NCI-H446 (cell line): ENCODE measurements at regions not wholly inside any gene's neighbourhood (a gene's known extent, or its start where the extent isn't known, plus 50 kb on each side); places are given as distances from the start of the nearest gene placed in this dataset.
"Not testable (repeated sequence)": the region's sequence is repeated elsewhere in the genome, so short reads cannot be mapped to it uniquely, and the experiment has no call there.

Experiments
- DNase-seq, 2 experiments: peaks; one replicate each; lab custom pipeline; 2025; lab: John Stamatoyannopoulos, UW

DNA sequence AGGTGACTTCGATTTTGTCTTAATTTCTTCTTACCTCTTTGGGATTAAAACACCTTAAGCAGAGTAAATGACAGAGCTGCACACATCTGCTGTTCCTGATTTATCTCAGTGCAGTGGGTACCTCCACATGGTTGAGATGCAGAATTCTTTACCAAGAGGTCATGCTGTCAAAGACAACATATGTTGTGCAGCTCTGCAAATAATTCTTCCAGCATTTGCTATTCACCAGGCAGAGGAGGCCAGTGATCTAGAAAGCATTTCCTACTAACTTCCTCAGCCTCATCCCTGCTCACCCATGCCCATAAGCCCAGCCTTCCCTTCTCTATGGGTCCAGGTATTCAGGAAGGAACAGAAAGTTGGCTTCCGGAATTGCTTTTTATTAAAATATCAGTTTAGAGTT lies 109.3 kb downstream of the THBS2 start:
- no peak for DNase-seq

DNA sequence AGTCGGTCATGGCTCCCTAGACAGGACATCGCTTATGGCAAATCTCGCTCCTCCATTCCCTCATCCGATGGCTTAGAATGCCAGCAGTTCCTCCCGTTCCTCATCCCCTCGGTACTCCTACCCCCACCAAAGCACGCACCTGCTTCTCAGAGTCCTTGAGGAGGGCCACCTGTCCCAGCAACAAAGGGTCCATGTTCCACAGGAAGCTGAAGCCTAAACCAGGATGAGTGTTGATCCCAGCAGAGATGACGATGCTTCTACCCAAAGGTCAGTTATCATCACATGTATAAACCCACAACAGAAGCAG lies 111.2 kb downstream of the THBS2 start:
- DNase-seq: no peak

DNA sequence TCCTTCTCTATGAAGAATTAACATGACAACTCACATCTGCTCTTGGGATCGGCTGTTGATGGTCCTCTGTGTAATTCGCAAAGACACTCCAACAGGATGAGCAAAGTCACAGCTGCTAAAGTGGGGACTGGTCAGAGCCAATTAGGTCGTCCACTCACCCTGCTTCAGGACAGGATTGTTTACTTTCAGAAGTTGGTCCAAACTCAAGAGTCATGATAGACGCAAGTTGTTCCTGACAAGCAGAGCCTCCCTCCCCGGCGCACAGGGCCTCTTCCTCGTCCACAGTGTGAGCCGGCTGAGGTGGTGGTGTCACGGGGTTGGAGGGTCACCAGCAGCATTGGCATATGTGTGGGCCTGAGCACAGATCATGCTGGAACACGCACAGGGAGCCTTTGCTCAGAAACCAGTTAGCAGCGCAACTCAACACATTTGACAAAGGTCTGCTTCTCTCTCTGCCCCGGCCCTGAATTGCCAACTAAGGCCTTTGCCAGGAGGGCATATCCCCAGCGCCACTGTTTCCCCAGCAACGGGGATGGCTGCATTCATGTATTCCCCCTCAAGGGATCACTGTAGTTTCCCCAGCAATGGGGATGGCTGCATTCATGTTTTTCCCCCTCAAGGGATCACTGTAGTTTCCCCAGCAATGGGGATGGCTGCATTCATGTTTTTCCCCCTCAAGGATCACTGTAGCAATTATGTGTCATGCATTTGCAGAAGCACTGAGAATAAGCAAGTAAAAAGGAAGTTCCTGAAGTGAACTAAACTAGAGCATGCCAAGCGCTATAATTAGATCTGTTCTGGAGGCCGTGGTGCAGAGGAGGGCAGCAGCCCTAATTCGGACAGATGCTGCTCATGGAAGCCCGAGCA lies 111.7 kb downstream of the THBS2 start:
- no peak for DNase-seq

DNA sequence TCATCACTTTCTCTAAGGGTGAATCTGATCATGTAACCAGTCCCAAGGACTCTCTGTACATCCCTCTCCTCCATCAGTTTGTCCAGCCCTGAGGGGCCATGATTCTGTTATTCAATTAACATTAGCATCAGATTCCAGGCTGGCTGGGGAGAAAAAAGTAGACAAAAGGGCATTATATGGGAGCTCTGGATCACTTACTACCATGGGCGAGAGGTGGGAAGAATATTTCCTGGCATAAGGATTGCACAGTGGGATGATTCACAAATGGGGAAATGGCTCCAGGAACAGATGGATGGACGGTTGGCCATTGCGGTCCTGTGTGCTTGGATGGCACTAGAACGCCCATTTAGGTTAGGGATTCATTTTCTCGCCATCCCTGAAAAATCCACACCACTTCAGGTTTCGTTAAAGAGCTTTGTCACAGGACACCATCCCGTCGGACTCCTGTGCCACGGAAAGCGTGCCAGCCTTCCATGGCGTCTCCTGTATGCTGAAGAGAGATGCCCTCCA lies 112.6 kb downstream of the THBS2 start:
- no peak for DNase-seq

DNA sequence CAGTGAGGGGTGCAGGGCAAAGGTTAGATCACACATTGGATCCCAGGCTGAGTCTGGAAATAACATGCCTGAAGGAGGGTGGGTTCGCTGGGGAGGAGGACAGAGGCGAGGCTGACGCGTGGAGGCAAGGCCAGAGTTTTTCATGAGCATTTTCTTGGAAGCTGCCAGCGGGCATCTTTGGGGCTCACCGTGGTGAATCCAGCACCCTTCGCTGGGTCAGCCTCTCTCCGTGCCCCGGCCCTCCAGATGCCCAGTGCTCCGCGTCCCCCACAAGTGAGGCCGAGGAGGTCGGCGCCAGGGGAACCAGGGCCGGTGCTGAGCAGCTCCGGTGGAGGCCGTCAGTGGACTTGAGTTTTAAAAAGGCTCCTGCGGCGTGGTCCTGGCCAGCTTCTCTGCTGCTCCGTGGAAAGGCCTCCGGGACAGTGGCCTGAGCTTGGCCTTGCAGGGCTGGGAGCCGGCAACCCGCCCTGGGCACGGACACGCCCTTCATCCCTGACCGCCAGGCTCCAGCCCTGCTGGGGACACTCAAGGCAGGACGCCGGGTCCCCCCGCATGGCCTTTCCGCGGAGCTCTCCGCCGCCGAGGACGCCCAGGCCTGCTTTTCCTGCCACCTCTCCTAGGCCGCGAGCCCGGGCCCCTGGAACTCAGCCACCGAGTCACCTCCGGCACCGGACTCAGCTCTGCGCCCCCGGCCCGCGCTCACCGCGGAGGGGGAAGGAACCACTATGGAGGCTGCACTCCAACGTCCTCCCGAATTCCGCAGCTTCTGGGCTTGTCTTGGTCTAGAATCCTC lies 114.3 kb downstream of the THBS2 start:
- DNase-seq: no peak

DNA sequence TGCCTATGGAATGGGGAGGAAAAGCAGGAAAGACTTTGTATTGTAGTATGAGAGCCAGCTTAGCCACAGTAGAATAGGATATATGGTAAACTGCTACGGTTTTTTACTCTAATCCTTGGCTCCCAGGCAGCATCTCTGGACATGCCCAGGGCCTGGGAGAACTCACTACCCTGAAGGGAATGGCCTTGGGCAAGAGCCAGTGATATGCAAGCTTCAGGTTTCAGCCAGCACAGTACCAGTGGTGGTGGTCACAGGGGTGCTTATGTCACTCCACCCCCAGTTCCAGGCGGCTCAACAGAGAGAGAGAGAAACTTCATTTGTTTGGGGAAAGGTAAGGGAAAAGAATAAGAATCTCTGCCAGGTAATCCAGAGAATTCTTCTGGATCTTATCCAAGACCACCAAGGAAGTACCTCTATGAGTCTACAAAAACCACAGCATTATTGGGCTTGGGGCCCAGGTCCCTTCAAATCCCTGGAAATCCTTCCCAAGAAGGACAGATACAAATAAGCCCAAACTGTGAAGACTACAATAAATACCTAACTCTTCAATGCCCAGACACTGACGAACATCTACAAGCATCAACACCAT lies 121.2 kb downstream of the THBS2 start:
- DNase-seq: no peak

DNA sequence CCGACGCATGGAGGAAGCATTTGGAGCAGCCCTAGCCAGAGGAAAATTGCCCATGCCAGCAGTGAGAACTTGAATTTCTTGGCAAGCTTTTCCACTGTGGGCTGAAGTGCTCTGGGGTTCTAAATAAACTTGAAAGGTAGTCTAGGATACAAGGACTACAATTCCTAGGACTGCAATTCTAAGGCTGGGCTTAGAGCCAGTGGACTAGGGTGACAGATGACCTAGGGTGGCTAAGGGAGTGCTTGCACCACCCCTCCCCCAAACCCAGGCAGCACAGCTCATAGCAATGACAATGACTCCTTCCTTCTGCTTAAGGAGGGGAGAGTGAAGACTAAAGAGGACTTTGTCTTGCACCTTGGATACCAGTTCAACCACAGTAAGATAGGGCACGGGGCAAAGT lies 122.3 kb downstream of the THBS2 start:
- DNase-seq: no peak

DNA sequence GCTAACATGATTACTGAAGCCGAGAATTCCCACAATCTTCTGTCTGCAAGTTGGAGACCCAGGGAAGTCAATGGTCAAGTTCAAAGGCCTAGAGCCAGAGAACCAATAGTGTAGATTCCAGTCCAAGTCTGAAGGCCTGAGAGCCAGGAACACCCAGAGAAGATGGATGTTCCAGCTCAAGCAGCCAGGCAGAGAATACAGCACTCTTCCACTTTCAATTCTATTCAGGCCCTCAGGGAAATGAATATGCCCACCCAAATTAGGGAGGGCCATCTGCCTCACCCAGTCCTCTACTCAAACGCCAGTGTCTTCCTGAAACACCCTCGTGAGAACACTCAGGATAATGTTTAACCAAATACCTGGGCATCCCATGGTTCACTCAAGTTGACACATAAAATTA lies 123.5 kb downstream of the THBS2 start:
- DNase-seq: no peak

DNA sequence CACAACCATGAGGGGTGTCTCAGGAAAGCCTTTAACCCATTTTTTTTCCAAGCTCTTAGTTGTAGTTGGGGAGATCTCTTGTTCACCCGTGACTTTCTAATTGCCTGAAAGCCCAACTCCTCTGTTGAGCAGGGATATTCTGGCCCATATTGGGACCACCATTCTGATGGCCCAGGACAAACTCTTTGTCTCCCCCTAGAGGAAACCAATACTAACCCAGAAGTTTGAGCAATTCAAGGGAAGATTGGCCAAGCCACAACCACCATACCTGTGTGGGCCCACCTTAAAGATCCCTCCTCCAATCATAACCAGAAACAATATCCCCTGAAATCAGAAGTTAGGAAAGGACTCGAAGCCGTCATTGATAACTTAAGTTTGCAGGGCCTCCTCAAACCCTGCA lies 132.6 kb downstream of the THBS2 start:
- no peak for DNase-seq

DNA sequence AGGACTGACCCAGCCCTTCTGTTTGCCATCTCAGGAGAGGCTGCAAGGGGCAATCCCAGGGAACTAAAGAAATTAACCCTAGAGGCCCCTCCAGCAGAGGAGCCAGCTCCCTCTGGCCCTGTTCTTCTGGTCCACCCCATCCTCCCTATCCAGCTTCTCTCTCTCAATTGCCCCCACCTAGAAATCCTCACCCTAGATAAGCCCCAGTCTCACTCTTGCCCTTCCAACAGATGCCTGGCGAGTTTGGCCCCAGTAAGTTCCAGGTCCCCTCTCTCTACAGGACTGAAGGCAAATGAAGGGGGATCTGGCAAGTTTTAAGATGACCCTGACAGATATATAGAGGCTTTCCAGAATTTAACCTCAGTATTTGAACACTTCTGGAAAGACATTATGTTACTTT lies 134.0 kb downstream of the THBS2 start:
- DNase-seq: no peak

DNA sequence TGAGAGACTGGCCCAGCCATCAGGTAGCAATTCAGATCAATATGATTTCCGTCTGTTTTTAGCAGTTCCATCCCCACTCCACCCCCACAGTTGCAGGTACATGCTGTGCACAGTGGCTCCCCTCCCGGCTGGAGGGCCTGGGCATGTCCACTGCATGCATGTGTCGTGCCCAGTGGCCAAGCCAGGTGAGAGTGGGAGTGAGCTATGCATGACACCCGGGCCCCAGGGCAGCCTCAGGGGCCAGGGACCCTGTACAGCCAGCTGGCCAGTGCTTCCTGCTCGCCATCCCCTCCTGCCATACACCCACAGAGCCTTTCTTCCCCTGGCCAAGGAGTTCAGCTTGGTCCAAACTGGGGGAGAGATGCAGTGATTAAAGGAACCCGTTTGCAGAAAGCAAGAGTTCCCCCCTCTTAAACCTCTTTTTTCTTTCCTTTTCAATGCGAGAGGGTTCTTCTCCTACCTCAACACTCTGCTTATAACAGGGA lies 135.3 kb downstream of the THBS2 start:
- no peak for DNase-seq

DNA sequence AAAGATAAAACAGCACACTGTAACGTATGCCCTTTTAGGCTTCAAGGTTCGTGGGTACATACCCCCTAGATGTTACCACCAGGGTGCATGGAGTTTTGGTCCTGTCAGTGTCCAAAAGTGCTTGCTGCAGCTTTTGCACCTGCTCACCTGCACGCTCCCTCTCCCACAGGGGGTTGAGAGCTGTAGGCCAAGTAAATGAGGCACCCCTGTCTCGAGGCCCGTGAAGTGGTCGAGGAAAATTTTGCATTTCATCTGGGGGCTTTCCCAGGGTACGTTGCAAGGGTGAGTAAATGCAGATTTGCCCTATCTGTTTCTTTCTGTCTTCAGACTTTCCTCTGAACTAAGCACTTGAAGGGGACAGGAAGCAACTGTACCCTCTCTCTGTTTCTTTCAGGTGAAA lies 136.0 kb downstream of the THBS2 start:
- DNase-seq: no peak

DNA sequence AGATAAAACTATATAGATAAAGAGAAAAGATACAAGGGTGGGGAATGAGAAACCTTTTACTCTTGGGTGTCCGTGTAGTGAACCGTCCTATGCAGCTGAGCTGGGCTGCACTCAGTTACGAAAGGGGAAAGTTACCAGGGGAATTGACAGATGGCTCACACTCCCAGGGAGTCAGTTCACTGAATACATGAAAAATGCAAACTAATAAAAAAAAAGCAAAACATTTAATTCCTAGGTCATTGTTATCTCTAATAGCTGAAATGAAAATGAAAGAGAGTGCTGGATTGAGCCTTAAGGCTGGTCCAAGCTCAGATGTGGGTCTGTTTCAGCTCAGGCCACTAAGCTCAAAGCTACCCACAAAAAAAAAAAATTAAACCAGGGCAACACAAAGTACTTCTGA lies 138.0 kb downstream of the THBS2 start:
- DNase-seq: no peak

DNA sequence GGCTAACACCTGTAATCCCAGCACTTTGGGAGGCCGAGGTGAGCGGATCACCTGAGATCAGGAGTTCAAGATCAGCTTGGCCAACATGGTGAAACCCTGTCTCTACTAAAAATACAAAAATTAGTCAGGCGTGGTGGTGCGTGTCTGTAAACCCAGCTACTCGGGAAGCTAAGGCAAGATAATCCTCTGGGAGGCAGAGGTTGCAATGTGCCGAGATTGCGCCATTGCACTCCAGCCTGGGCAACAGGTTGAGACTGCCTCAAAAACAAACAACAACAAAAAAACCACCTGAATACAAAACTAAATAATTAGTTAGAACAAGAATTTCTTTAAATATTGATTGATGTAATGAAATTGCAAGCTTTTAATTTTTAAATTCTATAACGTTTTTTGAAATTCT lies 139.0 kb downstream of the THBS2 start:
- not testable (repeated sequence) for DNase-seq

DNA sequence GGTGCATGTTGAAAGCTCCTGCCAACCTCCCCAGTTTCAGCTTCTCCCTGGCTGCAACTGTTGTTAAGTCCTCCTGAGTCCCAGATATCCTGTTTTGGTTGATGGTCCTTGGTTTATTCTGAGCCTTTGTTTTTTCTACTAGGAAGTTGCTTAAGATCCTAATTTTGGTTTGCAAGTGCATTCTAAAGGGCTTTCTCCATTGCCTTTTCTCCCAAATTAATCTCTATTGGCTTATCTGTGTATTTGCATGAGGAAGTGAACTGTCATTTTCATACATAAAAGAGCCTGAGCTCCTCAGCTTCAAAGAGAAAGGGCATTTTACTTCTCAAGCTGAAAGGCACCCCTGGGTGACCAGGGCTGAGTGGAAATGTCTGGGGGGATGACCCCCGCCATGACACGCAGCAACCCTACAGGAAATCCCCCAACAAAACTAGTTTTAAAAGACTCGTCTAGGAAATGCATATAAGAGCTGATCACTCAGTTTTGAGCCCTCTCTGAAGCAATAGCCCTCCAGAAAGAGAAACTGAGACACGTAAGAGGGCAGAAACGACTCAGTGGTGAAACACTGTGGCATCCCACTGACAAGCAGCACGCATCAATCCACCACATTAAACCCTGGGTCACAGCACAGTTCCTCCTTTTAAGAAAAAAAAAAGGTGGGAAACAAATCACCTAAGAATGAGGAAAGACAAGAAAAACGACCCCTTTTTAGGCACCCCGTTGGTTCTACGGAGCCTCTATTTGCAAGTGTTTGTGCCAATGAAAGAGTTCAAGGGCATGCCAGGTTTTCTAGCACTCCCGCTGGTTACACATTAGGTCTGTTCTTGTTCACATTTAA lies 140.9 kb downstream of the THBS2 start:
- DNase-seq: no peak

DNA sequence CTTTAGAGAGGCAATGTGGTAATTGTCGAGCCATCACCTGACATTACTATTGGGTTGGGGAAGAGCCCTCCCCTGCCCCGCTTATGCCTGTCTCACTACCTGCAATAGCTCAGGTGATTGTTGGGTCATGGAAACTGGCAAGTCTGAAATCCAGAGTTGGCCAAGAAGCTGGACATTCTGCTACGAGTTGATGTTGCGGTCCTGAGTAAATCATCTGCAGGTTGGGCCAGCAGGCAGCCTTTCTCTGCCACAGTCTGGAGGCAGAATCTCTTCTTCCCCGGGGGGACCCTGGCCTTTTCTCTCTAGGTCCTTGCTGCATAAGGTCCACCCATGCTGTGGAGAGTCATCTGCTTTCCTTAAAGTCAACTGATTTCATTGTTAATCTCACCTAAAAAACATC lies 142.4 kb downstream of the THBS2 start:
- no peak for DNase-seq

DNA sequence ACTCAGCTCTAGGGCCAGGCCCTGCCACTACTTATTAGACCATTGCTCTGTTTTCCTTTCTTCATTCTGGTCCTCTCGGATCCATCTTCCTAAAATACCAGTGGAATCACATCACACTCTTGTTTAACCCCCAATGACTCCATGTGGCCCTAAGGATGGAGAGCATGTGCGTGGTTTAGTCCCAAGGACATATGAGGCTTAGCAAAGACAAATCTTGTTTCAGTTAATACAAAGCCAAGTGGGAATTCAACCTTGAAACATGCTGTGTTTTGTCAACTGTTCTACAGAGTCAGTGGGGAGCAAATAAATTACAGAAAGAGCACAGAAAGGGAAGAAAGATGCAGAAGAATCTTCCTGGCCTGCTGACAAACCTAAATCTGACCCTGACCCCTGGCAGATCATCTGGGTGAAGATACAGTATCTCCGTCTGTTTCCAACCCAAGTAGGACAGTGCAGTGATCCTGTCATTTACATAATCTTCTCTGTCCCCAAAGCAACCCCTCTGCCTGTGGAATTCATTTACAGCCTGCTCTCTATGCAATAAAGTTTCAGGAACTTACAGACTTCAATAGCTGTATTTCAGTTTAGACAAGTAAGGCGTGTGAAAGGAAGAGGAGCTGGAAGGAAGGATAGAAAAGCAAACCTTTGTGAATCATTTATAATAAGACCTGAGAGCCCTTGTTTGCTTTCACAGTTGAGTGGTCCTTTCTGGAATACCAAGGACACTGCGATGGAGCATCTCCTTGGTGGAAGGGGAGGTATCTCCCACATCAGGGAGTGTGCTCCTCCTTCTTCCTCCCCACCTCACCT lies 144.0 kb downstream of the THBS2 start:
- DNase-seq: no peak

DNA sequence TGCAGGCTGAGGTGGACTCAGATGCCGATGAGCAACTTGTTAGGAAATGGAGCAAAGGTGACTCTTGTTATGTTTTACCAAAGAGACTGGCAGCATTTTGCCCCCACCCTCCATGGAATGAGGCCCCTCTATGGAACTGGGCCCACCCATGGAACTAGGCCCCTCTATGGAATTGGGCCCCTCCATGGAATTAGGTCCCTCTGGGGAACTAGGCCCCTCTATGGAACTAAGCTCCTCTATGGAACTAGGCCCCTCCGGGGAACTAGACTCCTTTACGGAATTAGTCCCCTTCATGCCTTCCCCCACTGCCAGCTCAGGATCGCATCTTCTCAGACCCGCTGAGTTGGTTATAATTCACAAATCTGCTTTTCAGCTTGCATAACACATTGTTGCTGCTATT lies 144.9 kb downstream of the THBS2 start:
- no peak for DNase-seq

DNA sequence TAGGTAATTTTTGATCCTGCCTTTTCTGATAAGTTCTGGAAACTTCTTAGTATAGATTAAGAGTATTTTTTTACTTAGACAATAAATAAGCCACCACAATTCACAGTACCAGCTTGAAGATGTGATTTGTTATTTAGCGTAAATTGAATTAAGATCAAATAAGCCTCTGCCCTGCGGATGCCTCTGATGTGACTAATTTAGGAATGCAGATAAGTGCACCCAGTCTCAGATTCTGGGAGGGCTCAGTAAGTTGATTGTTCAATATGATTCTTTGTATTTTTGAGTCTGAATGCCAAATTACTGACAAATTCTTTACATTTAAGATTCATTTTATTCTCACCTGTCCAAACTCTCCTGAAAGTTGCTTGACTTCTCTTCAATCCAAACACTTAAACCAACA lies 147.5 kb downstream of the THBS2 start:
- DNase-seq: no peak

DNA sequence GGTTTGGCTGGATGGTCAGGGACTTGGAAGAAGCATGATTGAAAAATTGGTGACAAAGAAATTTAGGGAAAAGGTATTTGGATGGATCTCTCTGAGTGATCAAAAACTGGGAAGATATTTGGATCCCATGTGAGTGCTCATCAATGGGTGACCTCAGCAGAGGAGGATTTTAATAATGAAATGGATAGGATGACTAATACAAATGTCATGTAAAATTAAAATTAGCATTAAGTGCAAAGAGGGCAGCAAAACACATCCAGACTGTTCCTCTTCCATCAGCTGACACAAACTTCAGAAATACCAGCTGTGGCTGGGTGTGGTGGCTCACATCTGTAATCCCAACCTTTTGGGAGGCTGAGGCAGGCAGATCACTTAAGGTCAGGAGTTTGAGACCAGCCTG lies 151.7 kb downstream of the THBS2 start:
- DNase-seq: no peak
